ENCODE measurements at regions not wholly inside any gene's neighbourhood (a gene's known extent, or its start where the extent isn't known, plus 50 kb on each side); places are given as distances from the start of the nearest gene placed in this dataset.
A peak's percentile ranks its signal among the peaks of the same experiment; 100 is the strongest.

DNA sequence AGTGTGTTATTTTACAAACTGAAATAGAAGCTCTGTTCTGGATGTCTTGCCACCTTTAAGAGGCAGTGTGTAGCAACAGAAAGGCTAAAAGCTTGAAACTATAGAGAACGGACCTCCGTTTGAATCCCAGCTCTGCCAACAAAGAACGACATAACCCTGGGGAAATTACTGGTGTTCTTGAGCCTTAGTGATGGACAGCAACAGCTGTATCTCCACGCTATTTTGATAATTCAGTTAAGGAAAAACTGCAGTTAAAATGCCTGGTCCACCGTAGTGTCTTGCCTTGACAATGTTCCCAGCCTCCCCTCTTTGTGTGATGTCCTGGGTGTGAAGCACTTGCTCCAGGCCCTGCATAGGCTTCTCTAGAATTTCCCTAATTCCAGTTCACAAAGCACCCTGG lies 256.8 kb upstream of the HS3ST1 start:
- H3K9me3 ChIP-seq (ENCODE audit: low read length) = no peaks in the 10 kb centered on the region
- TF ChIP-seq, protein P1, sequence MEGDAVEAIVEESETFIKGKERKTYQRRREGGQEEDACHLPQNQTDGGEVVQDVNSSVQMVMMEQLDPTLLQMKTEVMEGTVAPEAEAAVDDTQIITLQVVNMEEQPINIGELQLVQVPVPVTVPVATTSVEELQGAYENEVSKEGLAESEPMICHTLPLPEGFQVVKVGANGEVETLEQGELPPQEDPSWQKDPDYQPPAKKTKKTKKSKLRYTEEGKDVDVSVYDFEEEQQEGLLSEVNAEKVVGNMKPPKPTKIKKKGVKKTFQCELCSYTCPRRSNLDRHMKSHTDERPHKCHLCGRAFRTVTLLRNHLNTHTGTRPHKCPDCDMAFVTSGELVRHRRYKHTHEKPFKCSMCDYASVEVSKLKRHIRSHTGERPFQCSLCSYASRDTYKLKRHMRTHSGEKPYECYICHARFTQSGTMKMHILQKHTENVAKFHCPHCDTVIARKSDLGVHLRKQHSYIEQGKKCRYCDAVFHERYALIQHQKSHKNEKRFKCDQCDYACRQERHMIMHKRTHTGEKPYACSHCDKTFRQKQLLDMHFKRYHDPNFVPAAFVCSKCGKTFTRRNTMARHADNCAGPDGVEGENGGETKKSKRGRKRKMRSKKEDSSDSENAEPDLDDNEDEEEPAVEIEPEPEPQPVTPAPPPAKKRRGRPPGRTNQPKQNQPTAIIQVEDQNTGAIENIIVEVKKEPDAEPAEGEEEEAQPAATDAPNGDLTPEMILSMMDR (conservative IDR thresholded peaks at IDR 0.05; ENCODE audit: low read depth, low read length) = no peak
- TF ChIP-seq EZH2phosphoT487 (IDR thresholded peaks at IDR 0.05; ENCODE audit: borderline replicate concordance, low read length) = no peak
- no peak for TF ChIP-seq EZH2 (IDR thresholded peaks at IDR 0.05; ENCODE audit: low read length, unreplicated experiment)
- ChIA-PET POLR2A (ENCODE audit: unreplicated experiment) (no interaction called here), CTCF (no interaction called here)
- no peaks in the 10 kb centered on the region for H3F3A ChIP-seq (ENCODE audit: low read length, unreplicated experiment)
- no peaks in the 10 kb centered on the region for H3K27me3 ChIP-seq (ENCODE audit: low read length)
- H3K4me2 ChIP-seq (ENCODE audit: low read length) = no peak overlapping the region
- no peaks in the 10 kb centered on the region for H3K36me3 ChIP-seq (ENCODE audit: low read depth, low read length)
- no peaks in the 10 kb centered on the region for H3K79me2 ChIP-seq (ENCODE audit: low read length)
- H3K4me1 ChIP-seq (ENCODE audit: insufficient read depth, low read length) = no peaks in the 10 kb centered on the region
- no peaks in the 10 kb centered on the region for H3K9me2 ChIP-seq (replicated peaks; ENCODE audit: low read length)
- no TSS peak for BruUV-seq (replicated peaks)
- no peak for DNase-seq
- no peak overlapping the region for H3K4me3 ChIP-seq (ENCODE audit: low read length)
- H2AFZ ChIP-seq (ENCODE audit: low read length) = no peak overlapping the region
- H3K27ac ChIP-seq (ENCODE audit: low read length) = no peak overlapping the region
- intact Hi-C loops (cut with micrococcal nuclease) = no loop called here
- ATAC-seq = no peak
- H4K20me1 ChIP-seq (ENCODE audit: low read length) = no peaks in the 10 kb centered on the region
- no peak overlapping the region for H3K9ac ChIP-seq (ENCODE audit: low read length)

DNA sequence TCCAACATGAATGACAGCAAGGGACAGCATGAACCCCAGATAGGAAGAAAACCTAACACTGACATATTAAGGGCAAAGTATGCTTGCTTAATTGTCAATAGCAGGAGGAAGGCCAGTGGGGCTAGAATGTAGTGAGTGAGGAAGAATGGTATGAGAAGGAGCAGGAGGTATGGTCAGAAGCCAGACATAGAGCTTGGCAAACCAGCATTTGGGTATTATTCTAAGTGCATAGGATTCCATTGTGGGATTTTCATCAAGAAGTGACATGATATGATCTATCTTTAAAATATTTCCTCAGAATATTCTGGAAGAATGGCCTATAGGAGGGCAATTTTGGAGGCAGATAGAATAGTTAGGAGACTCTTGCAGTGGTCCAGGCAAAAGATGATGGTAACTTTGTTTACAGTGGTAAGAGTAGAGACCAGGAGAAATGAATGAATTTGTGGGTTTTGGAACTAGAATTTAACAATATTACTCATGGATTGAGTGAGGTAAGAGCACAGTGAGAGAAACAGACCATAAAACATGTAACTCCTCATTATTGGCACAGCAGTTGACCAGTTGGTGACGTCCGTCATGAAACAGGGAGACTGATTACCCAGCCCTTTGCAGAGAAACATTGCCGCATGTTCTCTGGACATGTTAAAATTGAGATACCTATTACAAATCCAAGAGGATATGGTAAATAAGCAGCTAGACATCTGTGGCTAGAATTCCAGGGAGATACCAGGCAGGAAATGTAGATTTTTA lies 246.5 kb upstream of the HS3ST1 start:
- POLR2A ChIA-PET (ENCODE audit: unreplicated experiment) = no interaction called here
- H3K9me2 ChIP-seq (replicated peaks; ENCODE audit: low read length) = no peaks in the 10 kb centered on the region
- no TSS peak for BruUV-seq (replicated peaks)
- no peaks in the 10 kb centered on the region for H3K27me3 ChIP-seq (ENCODE audit: low read length)
- ATAC-seq (no peak), DNase-seq (no peak)
- H3K9ac ChIP-seq (ENCODE audit: low read length) = no peak overlapping the region
- intact Hi-C loops (cut with micrococcal nuclease) = no loop called here
- no peak overlapping the region for H3K4me3 ChIP-seq (ENCODE audit: low read length)
- H3K9me3 ChIP-seq (ENCODE audit: low read length) = no peaks in the 10 kb centered on the region
- no peaks in the 10 kb centered on the region for H3F3A ChIP-seq (ENCODE audit: low read length, unreplicated experiment)
- H4K20me1 ChIP-seq (ENCODE audit: low read length) = no peaks in the 10 kb centered on the region
- CTCF ChIA-PET = no interaction called here
- H3K4me1 ChIP-seq (ENCODE audit: insufficient read depth, low read length) = no peaks in the 10 kb centered on the region
- H3K4me2 ChIP-seq (ENCODE audit: low read length) = no peak overlapping the region
- H3K27ac ChIP-seq (ENCODE audit: low read length) = no peak overlapping the region
- H3K36me3 ChIP-seq (ENCODE audit: low read depth, low read length) = no peaks in the 10 kb centered on the region
- no peaks in the 10 kb centered on the region for H3K79me2 ChIP-seq (ENCODE audit: low read length)
- TF ChIP-seq EZH2 (IDR thresholded peaks at IDR 0.05; ENCODE audit: low read length, unreplicated experiment) (no peak), EZH2phosphoT487 (IDR thresholded peaks at IDR 0.05; ENCODE audit: borderline replicate concordance, low read length) (no peak)
- TF ChIP-seq, protein P1 (conservative IDR thresholded peaks at IDR 0.05; ENCODE audit: low read depth, low read length) = no peak
- H2AFZ ChIP-seq (ENCODE audit: low read length) = no peak overlapping the region

DNA sequence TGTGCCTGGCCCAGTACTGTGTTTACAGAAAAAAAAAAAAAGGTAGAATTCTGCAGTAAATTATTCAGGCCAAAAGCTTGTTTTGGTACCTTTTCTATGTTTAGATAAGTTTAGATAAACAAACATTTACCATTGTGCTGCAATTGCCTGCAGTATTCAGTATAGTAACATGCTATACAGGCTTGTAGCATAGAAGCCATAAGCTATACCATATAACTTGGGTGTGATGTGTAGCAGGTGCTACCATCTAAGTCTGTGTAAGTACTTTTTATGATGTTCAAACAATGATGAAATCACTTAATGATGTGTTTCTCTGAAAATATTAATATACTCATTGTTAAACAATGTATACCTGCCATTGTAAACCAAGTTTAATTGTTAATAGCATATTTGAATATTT lies 241.6 kb upstream of the HS3ST1 start:
- peak; percentile 24; the same call in 1 of the 2 replicates for ATAC-seq
- CTCF ChIA-PET = interaction anchor here (0.6 kb wide), 1 partner anchor 8 kb away, joined by 4 read pairs; no protein-coding TSS in a partner anchor
- Histone ChIP-seq H3K36me3 (ENCODE audit: low read depth, low read length) (no peaks in the 10 kb centered on the region), H3K4me3 (ENCODE audit: low read length) (no peak overlapping the region), H3K27me3 (ENCODE audit: low read length) (no peaks in the 10 kb centered on the region), H3K4me2 (ENCODE audit: low read length) (no peak overlapping the region), H3K9me2 (replicated peaks; ENCODE audit: low read length) (no peaks in the 10 kb centered on the region), H3K79me2 (ENCODE audit: low read length) (no peaks in the 10 kb centered on the region), H3K9me3 (ENCODE audit: low read length) (no peaks in the 10 kb centered on the region), H3K4me1 (ENCODE audit: insufficient read depth, low read length) (no peaks in the 10 kb centered on the region), H3K9ac (ENCODE audit: low read length) (no peak overlapping the region), H2AFZ (ENCODE audit: low read length) (no peak overlapping the region), H3F3A (ENCODE audit: low read length, unreplicated experiment) (no peaks in the 10 kb centered on the region), H4K20me1 (ENCODE audit: low read length) (no peaks in the 10 kb centered on the region), H3K27ac (ENCODE audit: low read length) (no peak overlapping the region)
- POLR2A ChIA-PET (ENCODE audit: unreplicated experiment) = interaction anchor here (0.6 kb wide), 2 partner anchors 9 to 26 kb away, joined by 4 to 13 read pairs; no protein-coding TSS in a partner anchor
- intact Hi-C loops (cut with micrococcal nuclease) = no loop called here
- no TSS peak for BruUV-seq (replicated peaks)
- no peak for TF ChIP-seq EZH2phosphoT487 (IDR thresholded peaks at IDR 0.05; ENCODE audit: borderline replicate concordance, low read length)
- TF ChIP-seq, protein P1 (conservative IDR thresholded peaks at IDR 0.05; ENCODE audit: low read depth, low read length) = no peak
- no peak for TF ChIP-seq EZH2 (IDR thresholded peaks at IDR 0.05; ENCODE audit: low read length, unreplicated experiment)
- DNase-seq = no peak

Measured in PC-3 (cell line).